ENCODE measurements at regions not wholly inside any gene's neighbourhood (a gene's known extent, or its start where the extent isn't known, plus 50 kb on each side); places are given as distances from the start of the nearest gene placed in this dataset.

GRCh38 chr1:106646261-106646784, 410.2 kb upstream of the PRMT6 start:
- no peak for DNase-seq

- no peak for DNase-seq
Observed at GRCh38 chr1:106646816-106647215, 409.7 kb upstream of the PRMT6 start.

GRCh38 chr1:106651028-106651762, 405.3 kb upstream of the PRMT6 start:
- DNase-seq = no peak

- no peak for DNase-seq
Observed at GRCh38 chr1:106659490-106660244, 396.8 kb upstream of the PRMT6 start.

GRCh38 chr1:106675558-106675957, 380.9 kb upstream of the PRMT6 start:
- no peak for DNase-seq

- DNase-seq = no peak
Observed at GRCh38 chr1:106676021-106676420, 380.5 kb upstream of the PRMT6 start.

GRCh38 chr1:106677181-106677580, 379.3 kb upstream of the PRMT6 start:
- DNase-seq = no peak

GRCh38 chr1:106677721-106678120, 378.8 kb upstream of the PRMT6 start:
- DNase-seq = no peak

GRCh38 chr1:106678279-106679050, 378.0 kb upstream of the PRMT6 start:
- DNase-seq = no peak

- DNase-seq = no peak
Observed at GRCh38 chr1:106680216-106680615, 376.3 kb upstream of the PRMT6 start.

GRCh38 chr1:106680776-106681344, 375.6 kb upstream of the PRMT6 start:
- DNase-seq = no peak

GRCh38 chr1:106681939-106682522, 374.4 kb upstream of the PRMT6 start:
- DNase-seq = no peak

GRCh38 chr1:106688446-106688845, 368.0 kb upstream of the PRMT6 start:
- DNase-seq = no peak

- no peak for DNase-seq
Observed at GRCh38 chr1:106698660-106699059, 357.8 kb upstream of the PRMT6 start.

GRCh38 chr1:106699433-106699832, 357.0 kb upstream of the PRMT6 start:
- DNase-seq = no peak

GRCh38 chr1:106700211-106700610, 356.3 kb upstream of the PRMT6 start:
- DNase-seq = no peak

GRCh38 chr1:106705971-106706370, 350.5 kb upstream of the PRMT6 start:
- DNase-seq = no peak

- DNase-seq = peak; percentile 8
Observed at GRCh38 chr1:106717591-106717990, 338.9 kb upstream of the PRMT6 start.

- no peak for DNase-seq
Observed at GRCh38 chr1:106721790-106722189, 334.7 kb upstream of the PRMT6 start.

- DNase-seq = no peak
Observed at GRCh38 chr1:106722466-106722865, 334.0 kb upstream of the PRMT6 start.

GRCh38 chr1:106727171-106727570, 329.3 kb upstream of the PRMT6 start:
- DNase-seq = no peak

GRCh38 chr1:106746448-106747085, 309.9 kb upstream of the PRMT6 start:
- peak; percentile 43 for DNase-seq

Measured in eye (tissue), 1 donor.